Stomach (tissue), 4 donors: ENCODE measurements at regions not wholly inside any gene's neighbourhood (a gene's known extent, or its start where the extent isn't known, plus 50 kb on each side); places are given as distances from the start of the nearest gene placed in this dataset.

Source experiments
- CTCF ChIP-seq, 7 experiments: fragments of 450-650 bp in 4 of 7; fragments of 200-600 bp in 3 of 7; sonication (generic) in 3 of 7; IDR thresholded peaks; one replicate each; pipeline ENCODE4 v1.5.1; 2016 to 2019; ENCODE audit warnings: antibody characterized with exemption in 7 of 7, control low read depth in 2 of 7, mild to moderate bottlenecking in 1 of 7
- EP300 ChIP-seq: sonication (generic); formaldehyde crosslinking; IDR thresholded peaks from one replicate; pipeline ENCODE4 v1.6.1; 2017; ENCODE audit warnings: antibody characterized with exemption
- POLR2A ChIP-seq, 4 donors: fragments of 450-650 bp; IDR thresholded peaks; one replicate each; pipeline ENCODE4 v1.6.1; 2016; ENCODE audit warnings: antibody characterized with exemption in 4 of 4, control low read depth in 2 of 4, mild to moderate bottlenecking in 1 of 4, moderate library complexity in 1 of 4

GRCh38 chr6:3949521-3949920 lies 100.3 kb downstream of the FAM50B start:
- TF ChIP-seq POLR2A (IDR thresholded peaks at IDR 0.05): no peak
- TF ChIP-seq CTCF (IDR thresholded peaks at IDR 0.05): no peak
- TF ChIP-seq EP300: no peak
